ENCODE measurements at regions not wholly inside any gene's neighbourhood (a gene's known extent, or its start where the extent isn't known, plus 50 kb on each side); places are given as distances from the start of the nearest gene placed in this dataset.

- TF ChIP-seq CTCF (IDR thresholded peaks at IDR 0.05; ENCODE audit: poor library complexity, severe bottlenecking) = no peak
- no peak for TF ChIP-seq SMC3 (conservative IDR thresholded peaks at IDR 0.05; ENCODE audit: poor library complexity)
- no peak for TF ChIP-seq REST (IDR thresholded peaks at IDR 0.05; ENCODE audit: borderline replicate concordance)
These were observed 197.7 kb downstream of the SPATA18 start for GRCh38 chr4:52248820-52249219.

Measured in neural cell (in vitro differentiated cells).